ENCODE measurements at regions not wholly inside any gene's neighbourhood (a gene's known extent, or its start where the extent isn't known, plus 50 kb on each side); places are given as distances from the start of the nearest gene placed in this dataset.

DNA sequence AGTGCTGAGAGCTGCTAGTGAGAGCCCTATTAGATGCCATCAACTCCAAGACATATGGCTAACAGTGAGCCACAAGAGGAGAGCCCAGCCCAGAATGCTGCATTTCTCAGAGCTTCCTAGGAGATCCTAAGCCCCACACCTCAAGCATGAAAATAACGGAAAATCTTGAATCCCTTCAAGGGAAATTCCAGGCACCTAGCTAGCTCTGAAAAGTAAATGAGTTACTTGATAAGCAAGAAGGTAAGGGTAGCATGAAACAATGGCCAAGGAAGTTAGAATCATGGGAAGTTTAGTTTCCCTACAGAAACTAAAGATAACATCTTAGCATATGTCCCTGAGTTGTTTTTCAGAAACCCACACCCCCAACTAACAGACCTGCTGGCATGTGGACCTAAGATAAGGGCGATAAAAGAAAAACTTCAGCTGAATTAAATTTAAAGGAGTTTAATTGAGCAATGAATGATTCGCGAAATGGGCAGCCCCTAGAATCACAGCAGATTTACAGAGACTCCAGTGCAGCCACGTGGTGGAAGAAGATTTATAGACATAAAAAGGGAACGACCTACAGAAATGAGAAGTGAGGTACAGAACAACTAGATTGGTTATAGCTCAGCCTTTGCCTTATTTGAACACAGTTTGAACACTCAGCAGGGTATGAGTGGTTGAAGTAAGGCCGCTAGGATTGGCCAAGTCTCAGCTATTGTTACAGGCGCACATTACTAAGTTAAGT lies 301.3 kb upstream of the DACH1 start:
- H3K9me3 ChIP-seq = no peaks in the 10 kb centered on the region
- TF ChIP-seq POLR2A (IDR thresholded peaks at IDR 0.05) (no peak), CTCF (IDR thresholded peaks at IDR 0.05) (no peak)
- H3K36me3 ChIP-seq = no peaks in the 10 kb centered on the region
- no peak overlapping the region for H3K27ac ChIP-seq
- DNase-seq = no peak
- no peaks in the 10 kb centered on the region for H3K27me3 ChIP-seq
- no peaks in the 10 kb centered on the region for H3K4me1 ChIP-seq
- H3K4me3 ChIP-seq = no peak overlapping the region

GRCh38 chr13:72166102-72166650 lies 299.2 kb upstream of the DACH1 start:
- no peak overlapping the region for H3K27ac ChIP-seq
- no peak overlapping the region for H3K4me3 ChIP-seq
- H3K9me3 ChIP-seq = no peaks in the 10 kb centered on the region
- H3K4me1 ChIP-seq = no peaks in the 10 kb centered on the region
- TF ChIP-seq CTCF (IDR thresholded peaks at IDR 0.05) = no peak
- no peak for TF ChIP-seq POLR2A (IDR thresholded peaks at IDR 0.05)
- no peak for DNase-seq
- H3K27me3 ChIP-seq = no peaks in the 10 kb centered on the region
- no peaks in the 10 kb centered on the region for H3K36me3 ChIP-seq

GRCh38 chr13:72165276-72165675 lies 298.3 kb upstream of the DACH1 start:
- TF ChIP-seq CTCF (IDR thresholded peaks at IDR 0.05) = no peak
- TF ChIP-seq POLR2A (IDR thresholded peaks at IDR 0.05) = no peak
- Histone ChIP-seq H3K36me3 (no peaks in the 10 kb centered on the region), H3K4me1 (no peaks in the 10 kb centered on the region), H3K4me3 (no peak overlapping the region), H3K27ac (no peak overlapping the region), H3K27me3 (no peaks in the 10 kb centered on the region), H3K9me3 (no peaks in the 10 kb centered on the region)
- no peak for DNase-seq

GRCh38 chr13:72164811-72165210 lies 297.8 kb upstream of the DACH1 start:
- Histone ChIP-seq H3K27me3 (no peaks in the 10 kb centered on the region), H3K4me1 (no peaks in the 10 kb centered on the region), H3K9me3 (no peaks in the 10 kb centered on the region), H3K27ac (no peak overlapping the region), H3K36me3 (no peaks in the 10 kb centered on the region), H3K4me3 (no peak overlapping the region)
- TF ChIP-seq CTCF (IDR thresholded peaks at IDR 0.05) (no peak), POLR2A (IDR thresholded peaks at IDR 0.05) (no peak)
- no peak for DNase-seq

DNA sequence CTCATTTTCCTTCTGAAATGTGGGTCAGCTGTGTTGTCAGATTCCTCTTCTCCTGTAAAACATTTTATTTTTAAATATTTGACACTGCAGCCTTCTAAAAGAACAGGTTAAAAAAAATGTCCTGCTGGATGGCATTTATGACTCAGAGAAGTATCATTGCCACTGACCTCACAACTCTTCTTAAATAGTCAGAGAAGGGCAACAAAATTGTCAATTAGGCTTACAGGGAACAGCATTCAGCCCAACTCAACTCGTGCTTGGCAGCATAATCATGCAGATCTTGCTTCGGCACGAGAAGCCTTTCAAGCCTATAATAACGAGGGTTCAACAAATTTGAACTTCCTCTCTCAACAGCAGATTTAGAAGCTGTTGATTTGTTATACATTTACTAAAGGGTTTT lies 296.7 kb upstream of the DACH1 start:
- H3K36me3 ChIP-seq = no peaks in the 10 kb centered on the region
- H3K27ac ChIP-seq = no peak overlapping the region
- no peaks in the 10 kb centered on the region for H3K27me3 ChIP-seq
- DNase-seq = no peak
- no peaks in the 10 kb centered on the region for H3K4me1 ChIP-seq
- H3K4me3 ChIP-seq = no peak overlapping the region
- no peak for TF ChIP-seq CTCF (IDR thresholded peaks at IDR 0.05)
- TF ChIP-seq POLR2A (IDR thresholded peaks at IDR 0.05) = no peak
- no peaks in the 10 kb centered on the region for H3K9me3 ChIP-seq

Data from Peyer's patch (tissue), 4 donors.